Glutamatergic neuron (in vitro differentiated cells): ENCODE measurements at regions not wholly inside any gene's neighbourhood (a gene's known extent, or its start where the extent isn't known, plus 50 kb on each side); places are given as distances from the start of the nearest gene placed in this dataset.

Experiments used
- DNase-seq: peaks from one replicate; pipeline ENCODE4 v3.0.0; 2022
- H3K27ac Mint-ChIP-seq: one replicate; pipeline ENCODE4 v1.8.0; 2020; ENCODE audit warnings: mild to moderate bottlenecking, mixed read lengths, inconsistent platforms; ENCODE audit not compliant: unreplicated experiment
- H3K27me3 Mint-ChIP-seq: one replicate; pipeline ENCODE4 v1.8.0; 2020; ENCODE audit warnings: mild to moderate bottlenecking, moderate library complexity, mixed read lengths, inconsistent platforms; ENCODE audit not compliant: unreplicated experiment
- H3K36me3 Mint-ChIP-seq: one replicate; pipeline ENCODE4 v1.8.0; 2020; ENCODE audit warnings: mild to moderate bottlenecking, mixed read lengths, inconsistent platforms; ENCODE audit not compliant: unreplicated experiment
- H3K4me1 Mint-ChIP-seq: one replicate; pipeline ENCODE4 v1.8.0; 2020; ENCODE audit warnings: mild to moderate bottlenecking, low read depth, mixed read lengths, inconsistent platforms; ENCODE audit not compliant: unreplicated experiment
- H3K4me3 Mint-ChIP-seq: one replicate; pipeline ENCODE4 v1.8.0; 2020; ENCODE audit warnings: mild to moderate bottlenecking, mixed read lengths, inconsistent platforms; ENCODE audit not compliant: unreplicated experiment
- H3K9me3 Mint-ChIP-seq: one replicate; pipeline ENCODE4 v1.8.0; 2020; ENCODE audit warnings: mild to moderate bottlenecking, moderate library complexity, mixed read lengths, inconsistent platforms; ENCODE audit not compliant: unreplicated experiment
- CTCF ChIP-seq: fragments of 200-600 bp; sonication (generic); IDR thresholded peaks from one replicate; pipeline ENCODE4 v1.5.0; 2021; ENCODE audit not compliant: partially characterized antibody, unreplicated experiment

- no peak overlapping the region for H3K4me3 Mint-ChIP-seq
- no peaks in the 10 kb centered on the region for H3K9me3 Mint-ChIP-seq
- H3K36me3 Mint-ChIP-seq, result no peaks in the 10 kb centered on the region
- TF ChIP-seq CTCF, result no peak
- H3K27ac Mint-ChIP-seq, result no peak overlapping the region
- H3K27me3 Mint-ChIP-seq, result peaks cover 2% of the 10 kb centered on the region
- DNase-seq, result no peak
- peaks cover under 1% of the 10 kb centered on the region for H3K4me1 Mint-ChIP-seq
Measured at GRCh38 chr5:110812639-110813038, 73.8 kb downstream of the SLC25A46 start.

GRCh38 chr5:110815916-110816605, 77.3 kb downstream of the SLC25A46 start:
- H3K27ac Mint-ChIP-seq, result no peak overlapping the region

GRCh38 chr5:110817459-110817858, 78.7 kb downstream of the SLC25A46 start:
- no peaks in the 10 kb centered on the region for H3K27me3 Mint-ChIP-seq
- H3K27ac Mint-ChIP-seq, result no peak overlapping the region
- no peaks in the 10 kb centered on the region for H3K4me1 Mint-ChIP-seq
- H3K9me3 Mint-ChIP-seq, result no peaks in the 10 kb centered on the region
- no peaks in the 10 kb centered on the region for H3K36me3 Mint-ChIP-seq
- no peak for TF ChIP-seq CTCF
- no peak for DNase-seq
- H3K4me3 Mint-ChIP-seq, result no peak overlapping the region

More at GRCh38 chr5:110815916-110816605, 77.3 kb downstream of the SLC25A46 start:
- no peak for DNase-seq
- no peak for TF ChIP-seq CTCF
- H3K4me3 Mint-ChIP-seq, result no peak overlapping the region
- no peaks in the 10 kb centered on the region for H3K27me3 Mint-ChIP-seq
- no peaks in the 10 kb centered on the region for H3K4me1 Mint-ChIP-seq
- H3K36me3 Mint-ChIP-seq, result no peaks in the 10 kb centered on the region
- no peaks in the 10 kb centered on the region for H3K9me3 Mint-ChIP-seq

- no peak for TF ChIP-seq CTCF
- peaks cover 5% of the 10 kb centered on the region for H3K36me3 Mint-ChIP-seq
- no peak for DNase-seq
- peaks cover 3% of the 10 kb centered on the region for H3K9me3 Mint-ChIP-seq
- no peaks in the 10 kb centered on the region for H3K4me1 Mint-ChIP-seq
- H3K27me3 Mint-ChIP-seq, result peaks cover 2% of the 10 kb centered on the region
- H3K27ac Mint-ChIP-seq, result no peak overlapping the region
- no peak overlapping the region for H3K4me3 Mint-ChIP-seq
Measured at GRCh38 chr5:110823571-110823970, 84.8 kb downstream of the SLC25A46 start.

GRCh38 chr5:110824936-110825441, 86.2 kb downstream of the SLC25A46 start:
- H3K9me3 Mint-ChIP-seq, result peaks cover 4% of the 10 kb centered on the region
- H3K27me3 Mint-ChIP-seq, result peaks cover 2% of the 10 kb centered on the region
- H3K27ac Mint-ChIP-seq, result no peak overlapping the region
- no peak for DNase-seq
- no peak overlapping the region for H3K4me3 Mint-ChIP-seq
- no peaks in the 10 kb centered on the region for H3K4me1 Mint-ChIP-seq
- no peak for TF ChIP-seq CTCF
- peaks cover 5% of the 10 kb centered on the region for H3K36me3 Mint-ChIP-seq
